HUES64 (cell line): ENCODE measurements at regions not wholly inside any gene's neighbourhood (a gene's known extent, or its start where the extent isn't known, plus 50 kb on each side); places are given as distances from the start of the nearest gene placed in this dataset.

Experiments used
- H3K27ac ChIP-seq: 2 replicates; pipeline ENCODE4 v1.7.0; 2013; ENCODE audit warnings: low read depth, low read length, inconsistent platforms
- H3K27me3 ChIP-seq: 2 replicates; pipeline ENCODE4 v1.6.1; 2013; ENCODE audit warnings: mild to moderate bottlenecking, low read length; ENCODE audit not compliant: insufficient read depth
- H3K36me3 ChIP-seq: 2 replicates; pipeline ENCODE4 v1.6.1; 2013; ENCODE audit warnings: mild to moderate bottlenecking, low read length; ENCODE audit not compliant: insufficient read depth
- H3K4me1 ChIP-seq: 2 replicates; pipeline ENCODE4 v1.6.1; 2013; ENCODE audit warnings: mild to moderate bottlenecking, low read length, moderate library complexity; ENCODE audit not compliant: insufficient read depth
- H3K4me3 ChIP-seq: 2 replicates; pipeline ENCODE4 v1.5.1; 2013; ENCODE audit warnings: mild to moderate bottlenecking, low read length, moderate library complexity
- H3K9ac ChIP-seq: 2 replicates; pipeline ENCODE4 v1.6.1; 2013; ENCODE audit warnings: mild to moderate bottlenecking, low read depth, low read length
- H3K9me3 ChIP-seq: 2 replicates; pipeline ENCODE4 v1.6.1; 2013; ENCODE audit warnings: low read depth, low read length; ENCODE audit not compliant: insufficient read depth
- WGBS: fragments of 150-250, 120-280 bp; methylation state at CpG from one replicate; pipeline ENCODE4 v1.1.7; 2013; ENCODE audit warnings: missing lambda C conversion rate; 5-methylcytosine and 5-hydroxymethylcytosine counted together

- Histone ChIP-seq H3K27me3 (no peaks in the 10 kb centered on the region), H3K9me3 (no peaks in the 10 kb centered on the region), H3K27ac (no peak overlapping the region), H3K9ac (no peak overlapping the region), H3K4me3 (no peak overlapping the region), H3K4me1 (peaks cover 12% of the 10 kb centered on the region), H3K36me3 (no peaks in the 10 kb centered on the region)
Measured at GRCh38 chr12:85352016-85352415, 72.0 kb downstream of the ALX1 start.

GRCh38 chr12:85356596-85357385 is 76.8 kb downstream of the ALX1 start:
- Histone ChIP-seq H3K4me1 (peaks cover 14% of the 10 kb centered on the region), H3K27ac (no peak overlapping the region), H3K27me3 (no peaks in the 10 kb centered on the region), H3K4me3 (no peak overlapping the region), H3K9me3 (no peaks in the 10 kb centered on the region), H3K9ac (no peak overlapping the region), H3K36me3 (no peaks in the 10 kb centered on the region)
- WGBS = 71% methylated on average over 2 of the region's 3 CpGs

GRCh38 chr12:85357609-85358008 is 77.6 kb downstream of the ALX1 start:
- Histone ChIP-seq H3K36me3 (no peaks in the 10 kb centered on the region), H3K9me3 (no peaks in the 10 kb centered on the region), H3K27me3 (no peaks in the 10 kb centered on the region), H3K27ac (no peak overlapping the region), H3K4me1 (peaks cover 14% of the 10 kb centered on the region), H3K9ac (no peak overlapping the region), H3K4me3 (no peak overlapping the region)
- 100% methylated on average over 1 of the region's 1 CpG for WGBS

GRCh38 chr12:85358715-85359114 is 78.7 kb downstream of the ALX1 start:
- no peak overlapping the region for H3K4me3 ChIP-seq
- no peaks in the 10 kb centered on the region for H3K27me3 ChIP-seq
- H3K9me3 ChIP-seq = no peaks in the 10 kb centered on the region
- no peaks in the 10 kb centered on the region for H3K36me3 ChIP-seq
- H3K27ac ChIP-seq = no peak overlapping the region
- WGBS = 91% methylated on average over 1 of the region's 1 CpG
- no peak overlapping the region for H3K9ac ChIP-seq
- H3K4me1 ChIP-seq = peaks cover 14% of the 10 kb centered on the region

DNA sequence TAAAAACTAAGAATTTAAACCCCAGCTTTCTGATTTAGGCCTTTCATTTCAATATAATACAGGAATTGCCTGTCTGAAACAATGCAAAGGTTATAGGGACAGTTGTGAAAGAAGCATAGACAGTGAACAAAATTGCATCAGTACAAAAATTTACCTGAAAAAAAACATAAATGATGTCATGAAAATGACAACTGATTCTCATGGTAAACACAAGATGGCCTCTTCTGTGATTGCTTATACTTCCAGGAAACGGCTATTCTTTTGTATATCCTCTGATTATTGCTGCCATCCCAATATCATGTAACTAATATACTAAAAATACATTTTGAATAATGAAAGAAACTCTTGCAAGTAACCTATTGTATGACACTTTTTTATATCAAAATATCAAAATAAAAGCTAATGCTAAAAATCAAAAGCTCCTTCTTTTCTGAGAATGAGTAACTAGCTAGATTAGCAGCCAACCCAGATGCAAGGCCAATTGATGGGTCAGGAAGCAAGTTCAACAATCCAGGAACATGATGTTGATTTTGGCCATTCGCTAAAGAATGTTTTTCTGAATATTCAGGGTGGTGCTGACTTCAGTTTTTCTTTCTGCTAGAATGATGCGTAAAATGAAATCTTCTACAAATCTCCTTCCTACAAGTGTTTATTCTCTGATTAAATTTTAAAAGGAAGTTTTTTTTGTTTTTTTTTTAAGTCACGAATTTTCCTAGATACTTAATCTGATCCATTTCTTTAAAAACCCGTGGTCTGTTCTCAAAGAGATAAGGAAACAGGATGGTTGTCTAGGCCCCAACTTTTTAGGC is 83.6 kb downstream of the ALX1 start:
- H3K4me1 ChIP-seq = no peaks in the 10 kb centered on the region
- H3K27me3 ChIP-seq = no peaks in the 10 kb centered on the region
- no peak overlapping the region for H3K4me3 ChIP-seq
- H3K9ac ChIP-seq = no peak overlapping the region
- H3K27ac ChIP-seq = no peak overlapping the region
- no peaks in the 10 kb centered on the region for H3K36me3 ChIP-seq
- WGBS = 96% methylated on average over 3 of the region's 5 CpGs
- no peaks in the 10 kb centered on the region for H3K9me3 ChIP-seq

- Histone ChIP-seq H3K9ac (no peak overlapping the region), H3K27me3 (no peaks in the 10 kb centered on the region), H3K4me3 (no peak overlapping the region), H3K27ac (no peak overlapping the region), H3K9me3 (no peaks in the 10 kb centered on the region), H3K36me3 (no peaks in the 10 kb centered on the region), H3K4me1 (no peaks in the 10 kb centered on the region)
- WGBS = 87% methylated on average over 1 of the region's 2 CpGs
Measured at GRCh38 chr12:85367936-85368335, 87.9 kb downstream of the ALX1 start.

DNA sequence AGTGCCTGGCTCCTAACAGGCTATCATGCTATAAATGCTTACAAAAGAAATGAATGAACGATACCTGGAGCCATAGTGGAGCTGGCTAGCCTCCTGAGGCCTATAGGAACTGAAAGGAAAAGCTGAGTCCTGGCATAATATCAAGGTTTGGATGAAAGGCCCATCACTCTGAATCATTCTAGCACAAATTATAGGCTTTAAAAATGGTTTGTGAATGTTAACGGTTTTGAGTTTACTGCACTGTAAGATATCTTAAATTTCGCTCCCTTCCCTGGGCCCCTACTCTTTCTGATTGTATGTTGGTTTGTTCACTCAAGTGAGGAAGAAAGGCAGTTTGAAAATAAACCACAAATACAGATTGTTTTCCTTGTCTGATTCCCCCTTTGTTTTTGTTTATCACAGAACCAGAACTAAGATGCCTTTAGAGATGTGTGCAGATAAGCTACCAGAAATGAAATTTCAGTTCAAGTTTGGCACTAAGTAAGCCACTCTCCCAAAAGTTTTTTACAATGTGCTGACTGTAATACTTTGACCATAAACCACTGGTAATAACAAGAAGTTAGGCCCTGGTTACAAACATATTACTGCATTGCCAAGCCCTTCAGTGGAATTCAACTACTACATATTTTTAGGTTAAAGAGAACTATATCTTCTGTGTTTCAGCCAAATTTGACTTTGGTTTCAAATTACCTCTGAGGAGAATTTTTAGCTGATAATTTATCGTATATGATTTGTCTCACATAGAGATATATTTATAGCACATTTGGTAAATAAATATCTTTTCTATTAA is 89.5 kb downstream of the ALX1 start:
- Histone ChIP-seq H3K4me3 (no peak overlapping the region), H3K4me1 (no peaks in the 10 kb centered on the region), H3K9me3 (no peaks in the 10 kb centered on the region), H3K36me3 (no peaks in the 10 kb centered on the region), H3K27ac (no peak overlapping the region), H3K9ac (no peak overlapping the region), H3K27me3 (no peaks in the 10 kb centered on the region)
- 100% methylated on average over 1 of the region's 4 CpGs for WGBS

DNA sequence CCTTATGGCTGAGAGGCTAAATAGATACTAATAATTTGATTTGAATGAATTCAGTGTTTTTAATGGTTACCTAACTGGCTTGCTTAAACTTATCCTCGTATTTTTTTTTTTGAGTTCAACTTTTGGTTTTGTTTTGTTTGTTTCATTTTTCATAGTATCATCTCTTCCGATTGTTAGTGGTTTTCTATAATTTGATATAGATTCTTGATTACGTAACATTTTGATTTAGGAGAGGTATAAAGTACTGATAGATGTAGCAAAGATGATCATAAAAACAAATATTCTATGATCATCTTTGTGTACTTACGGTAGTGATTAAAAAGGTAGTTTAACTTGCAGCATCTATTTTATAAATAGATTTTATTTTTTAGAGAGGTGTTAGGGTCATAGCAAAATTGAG is 93.0 kb downstream of the ALX1 start:
- no peaks in the 10 kb centered on the region for H3K9me3 ChIP-seq

GRCh38 chr12:85374981-85375380 is 95.0 kb downstream of the ALX1 start:
- H3K36me3 ChIP-seq = no peaks in the 10 kb centered on the region
- H3K9ac ChIP-seq = no peak overlapping the region
- no peaks in the 10 kb centered on the region for H3K4me1 ChIP-seq
- no peaks in the 10 kb centered on the region for H3K27me3 ChIP-seq
- H3K9me3 ChIP-seq = no peaks in the 10 kb centered on the region
- no peak overlapping the region for H3K4me3 ChIP-seq
- H3K27ac ChIP-seq = no peak overlapping the region
- 75% methylated on average over 1 of the region's 1 CpG for WGBS

More for the DNA sequence above, 93.0 kb downstream of the ALX1 start:
- Histone ChIP-seq H3K4me3 (no peak overlapping the region), H3K36me3 (no peaks in the 10 kb centered on the region), H3K27me3 (no peaks in the 10 kb centered on the region), H3K27ac (no peak overlapping the region), H3K4me1 (no peaks in the 10 kb centered on the region), H3K9ac (no peak overlapping the region)
- WGBS = 98% methylated on average over 3 of the region's 4 CpGs

DNA sequence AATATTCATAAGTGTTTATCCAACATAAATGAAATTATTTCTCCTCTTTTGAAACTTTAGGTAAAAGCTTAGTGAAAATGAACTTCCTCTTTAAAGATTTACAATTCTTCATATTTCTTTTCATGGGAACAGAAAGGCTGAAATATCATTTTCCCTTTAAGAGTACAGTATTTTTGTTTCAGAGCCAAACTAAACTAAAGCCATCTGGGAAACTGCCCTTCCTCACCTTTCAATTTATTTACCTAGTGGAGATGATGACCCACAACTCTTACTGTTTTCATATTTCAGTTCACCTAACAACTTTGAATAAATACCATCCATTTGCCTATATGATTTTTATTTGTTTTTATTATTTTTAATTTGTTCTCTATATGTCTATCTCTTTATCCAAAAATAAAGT is 105.4 kb downstream of the ALX1 start:
- no peak overlapping the region for H3K4me3 ChIP-seq
- no peaks in the 10 kb centered on the region for H3K4me1 ChIP-seq
- no peaks in the 10 kb centered on the region for H3K9me3 ChIP-seq
- H3K27ac ChIP-seq = no peak overlapping the region
- H3K27me3 ChIP-seq = no peaks in the 10 kb centered on the region
- no peak overlapping the region for H3K9ac ChIP-seq
- H3K36me3 ChIP-seq = no peaks in the 10 kb centered on the region

GRCh38 chr12:85390266-85390665 is 110.2 kb downstream of the ALX1 start:
- no peak overlapping the region for H3K27ac ChIP-seq
- no peaks in the 10 kb centered on the region for H3K4me1 ChIP-seq
- no peaks in the 10 kb centered on the region for H3K27me3 ChIP-seq
- H3K9ac ChIP-seq = no peak overlapping the region
- no peaks in the 10 kb centered on the region for H3K9me3 ChIP-seq
- H3K36me3 ChIP-seq = no peaks in the 10 kb centered on the region
- WGBS = 88% methylated on average over 1 of the region's 1 CpG
- H3K4me3 ChIP-seq = no peak overlapping the region
